ENCODE measurements at regions not wholly inside any gene's neighbourhood (a gene's known extent, or its start where the extent isn't known, plus 50 kb on each side); places are given as distances from the start of the nearest gene placed in this dataset.
"Not testable (repeated sequence)": the region's sequence is repeated elsewhere in the genome, so short reads cannot be mapped to it uniquely, and the experiment has no call there.

DNA sequence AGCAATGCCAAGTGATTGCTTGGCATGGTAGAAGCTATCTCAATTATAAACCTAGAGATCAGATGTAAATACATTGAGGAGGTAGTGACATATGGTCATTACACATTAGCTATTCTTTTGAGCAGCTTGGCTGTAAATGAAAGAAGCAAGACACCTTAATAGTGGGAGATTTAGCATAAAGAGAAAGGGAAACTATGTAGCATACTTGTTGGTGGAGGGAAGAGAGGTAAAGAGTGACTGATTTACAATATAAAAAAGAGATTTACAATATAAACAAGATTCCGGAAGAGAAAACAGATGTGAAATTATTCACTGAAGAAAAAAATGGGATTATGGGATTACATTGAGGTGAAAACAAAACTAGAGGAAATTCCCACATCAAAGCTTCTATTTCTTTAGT is 2009.6 kb downstream of the OLFM4 start:
- no peak for DNase-seq (ENCODE audit: low read depth)

- not testable (repeated sequence) for DNase-seq (ENCODE audit: low read depth)
Observed at GRCh38 chr13:55053891-55054550, 2025.4 kb downstream of the OLFM4 start.

DNA sequence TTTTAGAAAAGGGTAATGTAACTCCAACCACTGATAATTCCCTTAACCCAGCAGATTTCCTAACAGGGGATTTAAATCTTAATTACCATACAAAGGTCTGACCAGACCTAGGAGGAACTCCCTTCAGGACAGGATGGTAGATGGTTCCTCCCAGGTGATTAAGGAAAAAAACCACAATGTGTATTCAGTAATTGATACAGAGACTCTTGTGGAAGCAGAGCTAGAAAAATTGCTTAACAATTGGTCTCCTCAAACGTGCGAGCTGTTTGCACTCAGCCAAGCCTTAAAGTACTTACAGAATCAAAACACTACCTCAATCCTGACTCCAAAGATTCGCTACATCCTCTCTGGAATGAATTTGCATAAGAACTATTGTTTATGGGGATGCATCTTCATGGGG is 2027.1 kb downstream of the OLFM4 start:
- not testable (repeated sequence) for DNase-seq (ENCODE audit: low read depth)

- DNase-seq (ENCODE audit: low read depth) = no peak
Observed at GRCh38 chr13:55062662-55063061, 2034.0 kb downstream of the OLFM4 start.

GRCh38 chr13:55067946-55068345 is 2039.3 kb downstream of the OLFM4 start:
- no peak for DNase-seq (ENCODE audit: low read depth)

- DNase-seq (ENCODE audit: low read depth) = no peak
Observed at GRCh38 chr13:55069746-55070145, 2041.1 kb downstream of the OLFM4 start.

GRCh38 chr13:55073000-55073399 is 2044.4 kb downstream of the OLFM4 start:
- DNase-seq (ENCODE audit: low read depth) = no peak

- DNase-seq (ENCODE audit: low read depth) = no peak
Observed at GRCh38 chr13:55084630-55085029, 2056.0 kb downstream of the OLFM4 start.

GRCh38 chr13:55087085-55087484 is 2053.6 kb upstream of the PRR20A start:
- DNase-seq (ENCODE audit: low read depth) = no peak

DNA sequence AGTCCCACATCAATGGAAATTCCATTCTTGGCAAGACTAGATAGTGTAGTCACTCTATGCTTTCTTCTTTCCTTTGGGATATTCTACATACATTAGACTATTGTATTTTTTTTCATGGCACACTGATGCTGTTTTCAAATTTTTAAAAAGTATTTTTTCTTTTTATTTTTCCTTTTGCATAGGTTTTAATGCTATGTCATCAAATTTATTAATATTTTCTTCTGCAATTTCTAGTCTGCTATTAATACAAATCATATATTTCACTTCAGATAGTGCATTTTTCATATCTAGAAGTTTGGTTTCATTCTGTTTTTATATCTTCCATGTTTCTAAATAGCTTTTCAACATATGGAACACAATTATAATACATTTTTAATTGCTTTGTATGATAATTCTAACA is 2050.1 kb upstream of the PRR20A start:
- no peak for DNase-seq (ENCODE audit: low read depth)

GRCh38 chr13:55091172-55091571 is 2049.5 kb upstream of the PRR20A start:
- no peak for DNase-seq (ENCODE audit: low read depth)

- DNase-seq (ENCODE audit: low read depth) = no peak
Observed at GRCh38 chr13:55106509-55106908, 2034.2 kb upstream of the PRR20A start.

DNA sequence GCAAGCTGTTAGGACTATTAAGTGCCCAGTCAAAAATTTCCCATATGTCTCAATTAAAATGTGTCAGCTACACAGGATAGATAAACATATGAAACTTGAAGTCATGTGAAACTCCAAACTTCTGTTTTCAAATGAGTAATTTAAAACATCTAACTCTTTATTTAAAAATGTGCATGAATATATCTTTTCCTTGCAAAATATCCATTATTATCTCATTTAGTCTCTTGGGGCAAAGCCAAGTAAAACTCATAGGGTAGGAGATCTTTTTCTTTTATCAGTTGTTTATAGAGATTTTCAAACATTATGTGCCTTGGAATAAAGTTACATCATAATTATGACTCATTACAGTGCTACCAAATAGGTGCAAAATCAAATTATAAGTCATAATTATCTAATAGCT is 2020.1 kb upstream of the PRR20A start:
- no peak for DNase-seq (ENCODE audit: low read depth)

- DNase-seq (ENCODE audit: low read depth) = no peak
Observed at GRCh38 chr13:55155046-55155445, 1985.7 kb upstream of the PRR20A start.

DNA sequence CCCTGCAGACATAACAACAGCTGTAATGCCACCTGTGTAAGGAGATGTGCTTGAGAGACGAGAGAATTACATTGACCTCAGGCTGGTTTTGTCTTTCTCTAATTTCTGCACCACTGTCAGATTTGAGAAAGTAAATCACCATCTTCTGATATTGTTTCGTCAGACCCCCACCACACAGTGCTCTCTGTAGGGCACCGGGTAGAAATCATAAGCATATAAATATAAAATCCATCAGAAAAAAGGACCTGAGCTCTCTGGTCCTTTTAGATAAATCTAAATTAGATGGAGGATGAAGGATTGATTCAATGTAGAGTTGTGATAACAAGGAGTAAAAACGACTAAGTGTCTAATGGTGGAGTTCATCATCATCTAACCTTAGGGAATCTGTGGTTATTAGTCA is 1981.0 kb upstream of the PRR20A start:
- DNase-seq (ENCODE audit: low read depth) = no peak

DNA sequence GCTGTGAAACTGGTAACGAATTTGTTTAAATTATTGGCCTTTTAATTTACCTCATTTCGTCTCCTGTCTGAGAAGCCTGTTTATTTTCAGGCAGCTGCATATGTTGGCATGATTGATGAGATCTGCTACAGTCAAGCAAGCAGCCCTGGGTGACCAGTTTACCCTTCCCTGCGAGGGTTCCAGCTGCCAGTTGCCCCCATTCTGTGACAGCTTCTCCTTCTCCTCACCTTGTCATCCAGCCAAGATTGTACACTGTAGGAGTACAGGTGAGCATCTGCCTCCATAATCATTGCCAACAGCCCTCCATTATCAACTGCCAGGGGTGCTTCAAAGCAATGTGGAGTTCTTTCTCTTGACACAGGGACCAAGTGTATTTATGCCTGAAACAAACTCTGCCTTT is 1979.9 kb upstream of the PRR20A start:
- DNase-seq (ENCODE audit: low read depth) = no peak

- not testable (repeated sequence) for DNase-seq (ENCODE audit: low read depth)
Observed at GRCh38 chr13:55178582-55178981, 1962.1 kb upstream of the PRR20A start.

- no peak for DNase-seq (ENCODE audit: low read depth)
Observed at GRCh38 chr13:55190996-55191395, 1949.7 kb upstream of the PRR20A start.

GRCh38 chr13:55199134-55199533 is 1941.6 kb upstream of the PRR20A start:
- DNase-seq (ENCODE audit: low read depth) = no peak

GRCh38 chr13:55214841-55215345 is 1925.8 kb upstream of the PRR20A start:
- no peak for DNase-seq (ENCODE audit: low read depth)

GRCh38 chr13:55219538-55219937 is 1921.2 kb upstream of the PRR20A start:
- DNase-seq (ENCODE audit: low read depth) = no peak

GRCh38 chr13:55229906-55230569 is 1910.7 kb upstream of the PRR20A start:
- DNase-seq (ENCODE audit: low read depth) = no peak

DNA sequence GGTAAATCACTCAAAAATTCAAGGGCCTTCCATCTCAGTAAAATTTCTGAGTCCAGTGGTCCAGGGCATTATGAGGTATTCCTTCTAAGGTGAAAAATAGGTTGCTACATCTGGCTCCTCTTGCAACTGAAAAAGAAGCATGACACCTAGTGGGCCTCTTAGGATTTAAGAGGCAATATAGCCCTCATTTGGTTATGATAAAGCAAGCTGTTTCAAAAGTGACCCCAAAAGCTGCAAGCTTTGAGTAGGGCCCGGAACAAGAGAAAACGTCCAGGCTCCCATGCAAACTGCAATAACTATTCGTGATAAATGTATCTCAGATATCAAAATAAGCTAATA is 1910.2 kb upstream of the PRR20A start:
- no peak for DNase-seq (ENCODE audit: low read depth)

GRCh38 chr13:55234311-55234710 is 1906.4 kb upstream of the PRR20A start:
- no peak for DNase-seq (ENCODE audit: low read depth)

Measured in ELR (cell line).